AG04449 (cell line): ENCODE measurements at regions not wholly inside any gene's neighbourhood (a gene's known extent, or its start where the extent isn't known, plus 50 kb on each side); places are given as distances from the start of the nearest gene placed in this dataset.

Source experiments
- CTCF ChIA-PET: fragments of 350-600 bp; formaldehyde crosslinking; extraction: SDS; loops from one replicate; lab custom pipeline; 2021; ENCODE audit warnings: antibody characterized with exemption; lab: Yijun Ruan, JAX
- POLR2A ChIA-PET: fragments of 400-600, 350-600 bp; formaldehyde crosslinking; extraction: SDS; loops from one replicate; lab custom pipeline; 2020; ENCODE audit warnings: antibody characterized with exemption, inconsistent platforms; lab: Yijun Ruan, JAX
- DNase-seq: peaks from one replicate; pipeline ENCODE4 v3.0.0-alpha.2; 2010; ENCODE audit warnings: low read depth, low spot score
- H3K4me3 ChIP-seq: 2 replicates; pipeline ENCODE4 v1.5.1; 2011; ENCODE audit warnings: low read depth, mild to moderate bottlenecking, control low read depth, low read length
- TF ChIP-seq, protein P1 (sequence below): IDR thresholded peaks from one replicate; pipeline ENCODE4 v1.5.1; 2011; ENCODE audit warnings: mild to moderate bottlenecking, moderate library complexity, low read length, control low read depth, inconsistent platforms; ENCODE audit not compliant: insufficient read depth; ENCODE audit errors: missing control alignments

- ChIA-PET CTCF (no interaction called here), POLR2A (no interaction called here)
- no peak for DNase-seq
Observed at GRCh38 chr7:35482231-35482630, 212.7 kb downstream of the HERPUD2 start.

GRCh38 chr7:35480806-35481205 lies 214.1 kb downstream of the HERPUD2 start:
- CTCF ChIA-PET: interaction anchor here (0.9 kb wide), 1 partner anchor 39 kb away, joined by 3 read pairs; no protein-coding TSS in a partner anchor
- no peak for DNase-seq
- TF ChIP-seq, protein P1, sequence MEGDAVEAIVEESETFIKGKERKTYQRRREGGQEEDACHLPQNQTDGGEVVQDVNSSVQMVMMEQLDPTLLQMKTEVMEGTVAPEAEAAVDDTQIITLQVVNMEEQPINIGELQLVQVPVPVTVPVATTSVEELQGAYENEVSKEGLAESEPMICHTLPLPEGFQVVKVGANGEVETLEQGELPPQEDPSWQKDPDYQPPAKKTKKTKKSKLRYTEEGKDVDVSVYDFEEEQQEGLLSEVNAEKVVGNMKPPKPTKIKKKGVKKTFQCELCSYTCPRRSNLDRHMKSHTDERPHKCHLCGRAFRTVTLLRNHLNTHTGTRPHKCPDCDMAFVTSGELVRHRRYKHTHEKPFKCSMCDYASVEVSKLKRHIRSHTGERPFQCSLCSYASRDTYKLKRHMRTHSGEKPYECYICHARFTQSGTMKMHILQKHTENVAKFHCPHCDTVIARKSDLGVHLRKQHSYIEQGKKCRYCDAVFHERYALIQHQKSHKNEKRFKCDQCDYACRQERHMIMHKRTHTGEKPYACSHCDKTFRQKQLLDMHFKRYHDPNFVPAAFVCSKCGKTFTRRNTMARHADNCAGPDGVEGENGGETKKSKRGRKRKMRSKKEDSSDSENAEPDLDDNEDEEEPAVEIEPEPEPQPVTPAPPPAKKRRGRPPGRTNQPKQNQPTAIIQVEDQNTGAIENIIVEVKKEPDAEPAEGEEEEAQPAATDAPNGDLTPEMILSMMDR: no peak
- POLR2A ChIA-PET: no interaction called here
- no peak overlapping the region for H3K4me3 ChIP-seq

More at GRCh38 chr7:35482231-35482630, 212.7 kb downstream of the HERPUD2 start:
- H3K4me3 ChIP-seq: no peak overlapping the region
- TF ChIP-seq, protein P1: no peak

DNA sequence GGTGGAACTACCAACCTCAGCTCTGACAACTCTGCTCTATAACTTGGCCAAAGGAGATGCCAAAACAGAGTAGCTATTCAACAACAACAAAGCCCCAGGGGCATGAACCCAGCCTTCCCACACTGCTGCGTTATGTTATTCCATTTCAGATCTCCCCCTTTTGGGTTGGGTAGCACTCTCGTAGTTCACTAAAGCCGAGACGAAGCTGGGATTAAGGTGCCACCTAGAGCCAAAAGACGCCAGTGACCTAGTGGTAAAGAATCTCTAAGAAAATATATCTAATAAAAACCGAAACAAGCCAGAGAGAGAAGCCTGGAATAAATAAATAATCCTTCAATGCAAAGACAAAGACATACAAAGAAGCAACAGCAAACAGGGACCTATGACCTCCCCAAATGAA lies 217.3 kb downstream of the HERPUD2 start:
- DNase-seq: no peak
- TF ChIP-seq, protein P1: no peak
- H3K4me3 ChIP-seq: no peak overlapping the region
- CTCF ChIA-PET: no interaction called here
- POLR2A ChIA-PET: no interaction called here

DNA sequence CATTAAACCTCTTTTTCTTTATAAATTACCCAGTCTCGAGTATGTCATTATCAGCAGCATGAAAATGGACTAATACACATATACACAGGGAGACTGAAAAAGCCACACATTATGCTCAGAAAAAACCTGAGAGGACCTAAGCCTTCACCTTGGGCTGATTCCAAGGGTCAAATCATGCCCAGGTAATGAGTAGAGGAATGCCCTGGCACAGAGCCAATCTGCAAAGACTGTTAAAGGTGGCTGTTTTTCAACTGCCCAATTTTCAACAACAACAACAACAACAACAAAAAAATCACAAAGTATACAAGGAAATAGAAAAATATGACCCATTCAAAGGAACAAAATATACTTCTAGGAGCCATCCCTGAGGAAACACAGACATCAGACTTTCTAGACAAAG lies 220.2 kb upstream of the TBX20 start:
- CTCF ChIA-PET: no interaction called here
- TF ChIP-seq, protein P1: no peak
- H3K4me3 ChIP-seq: no peak overlapping the region
- POLR2A ChIA-PET: no interaction called here
- DNase-seq: no peak

- DNase-seq: no peak
- no peak overlapping the region for H3K4me3 ChIP-seq
- ChIA-PET POLR2A (no interaction called here), CTCF (no interaction called here)
- TF ChIP-seq, protein P1: no peak
Observed at GRCh38 chr7:35468606-35469005, 214.7 kb upstream of the TBX20 start.

GRCh38 chr7:35467456-35467978 lies 213.6 kb upstream of the TBX20 start:
- DNase-seq: no peak
- TF ChIP-seq, protein P1: no peak
- ChIA-PET CTCF (no interaction called here), POLR2A (no interaction called here)
- H3K4me3 ChIP-seq: no peak overlapping the region
